Activated CD8-positive, alpha-beta memory T cell treated with anti-CD3 and anti-CD28 coated beads for 48 hours (primary cell): ENCODE measurements at regions not wholly inside any gene's neighbourhood (a gene's known extent, or its start where the extent isn't known, plus 50 kb on each side); places are given as distances from the start of the nearest gene placed in this dataset.
"Not testable (repeated sequence)": the region's sequence is repeated elsewhere in the genome, so short reads cannot be mapped to it uniquely, and the experiment has no call there.

Experiments used
- DNase-seq, 3 experiments: peaks; one replicate each; pipeline ENCODE4 v3.0.0-alpha.2; 2020; ENCODE audit warnings: low read depth in 2 of 3, low spot score in 2 of 3

GRCh38 chr15:22665059-22665702, 121.3 kb upstream of the NIPA1 start:
- not testable (repeated sequence) for DNase-seq

- DNase-seq, result not testable (repeated sequence)
Observed at GRCh38 chr15:22665711-22666110, 120.7 kb upstream of the NIPA1 start.

GRCh38 chr15:22684786-22685185, 101.7 kb upstream of the NIPA1 start:
- DNase-seq, result not testable (repeated sequence)

DNA sequence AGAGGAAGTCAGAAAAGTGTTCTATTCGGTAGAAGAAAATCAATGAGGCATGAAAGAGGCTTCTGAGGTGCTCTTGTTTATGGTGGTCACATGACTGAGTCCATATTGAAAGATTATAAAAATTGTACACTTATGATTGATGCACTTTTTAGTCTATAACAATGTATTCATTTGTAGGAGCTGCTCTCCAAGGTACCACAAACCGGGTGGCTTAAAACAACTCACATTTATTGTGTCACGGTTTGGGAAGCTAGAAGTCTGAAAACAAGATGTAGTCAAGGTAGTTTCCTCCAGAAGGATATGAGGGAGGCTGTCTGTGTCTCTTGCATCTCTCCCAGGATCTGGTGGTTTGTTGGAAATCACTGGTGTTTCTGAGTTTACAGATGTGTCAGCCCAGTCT, 86.6 kb upstream of the NIPA1 start:
- DNase-seq, result not testable (repeated sequence)

GRCh38 chr15:22710831-22711341, 75.6 kb upstream of the NIPA1 start:
- not testable (repeated sequence) for DNase-seq

- not testable (repeated sequence) for DNase-seq
Observed at GRCh38 chr15:22713933-22714332, 72.5 kb upstream of the NIPA1 start.

- not testable (repeated sequence) for DNase-seq
Observed at GRCh38 chr15:22714358-22715132, 71.9 kb upstream of the NIPA1 start.

GRCh38 chr15:22715133-22715845, 71.2 kb upstream of the NIPA1 start:
- peak in 1 of 3 experiments; percentile 1 for DNase-seq

DNA sequence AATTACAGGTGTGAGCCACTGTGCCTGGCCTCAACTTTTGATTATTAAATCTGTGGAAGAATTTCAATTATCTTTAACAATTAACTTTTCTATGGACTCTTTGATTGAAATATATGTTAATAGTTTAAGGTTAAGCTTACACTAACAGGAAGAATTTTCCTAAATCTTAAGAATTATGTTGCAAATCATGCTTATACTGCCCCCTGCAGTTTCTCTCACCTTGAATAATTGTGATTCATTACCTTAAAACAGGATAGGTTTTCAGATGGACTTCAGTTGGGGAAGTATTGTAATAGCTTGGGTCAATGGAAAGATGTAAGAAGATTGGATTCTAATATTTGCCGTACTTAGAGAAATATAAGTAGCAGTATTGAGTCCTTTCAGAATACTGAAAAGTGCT, 66.5 kb upstream of the NIPA1 start:
- not testable (repeated sequence) for DNase-seq

- not testable (repeated sequence) for DNase-seq
Observed at GRCh38 chr15:22726104-22726503, 60.3 kb upstream of the NIPA1 start.

DNA sequence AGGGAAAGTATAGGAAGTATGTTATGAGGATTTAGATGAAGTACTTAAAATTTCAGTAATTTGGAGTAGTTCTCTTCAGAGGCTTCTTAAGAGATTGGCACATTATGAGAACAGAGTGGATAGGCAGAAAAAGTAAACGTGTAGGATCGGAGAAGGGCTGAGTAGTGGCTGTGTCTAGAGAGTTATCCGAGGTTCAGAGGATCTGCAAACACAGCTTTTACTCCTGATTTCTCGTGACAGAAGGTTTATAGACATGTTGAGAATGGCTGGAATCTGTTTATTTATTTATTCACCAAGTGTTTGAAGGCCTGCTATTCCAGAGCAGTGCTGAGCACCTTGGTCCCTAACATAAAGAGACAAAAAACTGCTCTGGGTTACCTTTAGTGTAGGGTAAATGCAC, 51.4 kb upstream of the NIPA1 start:
- not testable (repeated sequence) for DNase-seq

DNA sequence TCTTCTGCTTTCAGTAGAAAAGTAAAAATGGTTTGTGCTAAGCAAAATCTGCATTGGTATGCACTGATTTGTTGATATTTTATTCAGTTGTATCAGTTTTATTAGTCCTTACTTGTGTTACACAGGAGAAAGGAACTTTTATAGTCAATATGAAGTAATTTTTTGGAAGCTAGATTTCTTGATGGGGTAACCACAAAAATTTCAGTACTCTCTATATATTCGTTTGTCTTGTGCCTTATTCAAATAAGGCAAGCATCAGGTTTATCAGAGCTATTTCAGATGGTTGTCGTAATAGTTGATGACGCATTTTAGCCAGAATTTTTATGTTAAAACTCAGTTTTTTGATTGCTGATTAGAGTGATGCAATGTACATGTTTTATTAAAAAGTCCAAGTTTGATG, 50.7 kb upstream of the NIPA1 start:
- no peak for DNase-seq

DNA sequence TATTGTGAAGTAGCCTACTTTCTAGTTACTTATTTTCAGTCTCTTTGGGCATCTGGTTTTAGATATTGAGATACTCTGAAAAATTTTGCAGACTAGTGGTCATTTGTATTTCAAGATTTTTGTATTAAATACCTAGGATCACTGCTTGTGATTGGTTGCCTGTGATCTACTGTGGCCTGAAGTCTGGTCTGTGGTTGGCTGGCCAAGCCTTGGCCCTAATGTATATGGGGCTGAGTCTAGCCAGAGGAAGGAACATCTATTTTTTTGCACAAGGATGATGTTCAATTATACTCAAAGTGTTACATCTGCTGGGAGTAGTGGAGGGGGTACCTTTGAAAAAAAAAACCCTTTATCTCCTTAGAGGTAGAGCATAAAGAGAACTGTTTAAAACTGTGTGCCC, 50.2 kb upstream of the NIPA1 start:
- not testable (repeated sequence) for DNase-seq
